Keratinocyte (primary cell): ENCODE measurements at regions not wholly inside any gene's neighbourhood (a gene's known extent, or its start where the extent isn't known, plus 50 kb on each side); places are given as distances from the start of the nearest gene placed in this dataset.

ENCODE experiments used
- DNase-seq: peaks from one replicate; pipeline ENCODE4 v3.0.0-alpha.2; 2011; ENCODE audit warnings: low read depth, missing footprints, low spot score
- FAIRE-seq: peaks from 2 replicates; lab custom pipeline; 2011; peaks lifted over from hg19 to GRCh38; lab: Jason Lieb, UNC
- H2AFZ ChIP-seq: 2 replicates; pipeline ENCODE4 v1.6.0; 2012; ENCODE audit warnings: low read length, control low read depth, inconsistent platforms; ENCODE audit not compliant: control insufficient read depth
- H3K27ac ChIP-seq: 2 replicates; pipeline ENCODE4 v1.5.1; 2011; ENCODE audit warnings: low read length; ENCODE audit not compliant: control insufficient read depth, insufficient read depth
- H3K27me3 ChIP-seq: 3 replicates; pipeline ENCODE4 v1.6.0; 2011; ENCODE audit warnings: low read length; ENCODE audit not compliant: control insufficient read depth, insufficient read depth; ENCODE audit errors: extremely low read depth
- H3K36me3 ChIP-seq, 2 experiments: 2 replicates in 1 of 2; 3 replicates in 1 of 2; pipeline ENCODE4 v1.5.1; 2011; ENCODE audit warnings: low read length in 2 of 2, mild to moderate bottlenecking in 1 of 2; ENCODE audit not compliant: control insufficient read depth in 2 of 2, insufficient read depth in 2 of 2; ENCODE audit errors: extremely low read depth in 1 of 2
- H3K4me1 ChIP-seq: 3 replicates; pipeline ENCODE4 v1.5.1; 2011; ENCODE audit warnings: low read length; ENCODE audit not compliant: control insufficient read depth, insufficient read depth; ENCODE audit errors: extremely low read depth
- H3K4me2 ChIP-seq: 3 replicates; pipeline ENCODE4 v1.6.0; 2011; ENCODE audit warnings: low read depth, low read length; ENCODE audit not compliant: control insufficient read depth, insufficient read depth; ENCODE audit errors: extremely low read depth
- H3K4me3 ChIP-seq, 3 experiments: fragments of 200-600 bp in 1 of 3; sonication (generic) in 1 of 3; 2 replicates in 2 of 3; 3 replicates in 1 of 3; pipeline ENCODE4 v1.5.1; 2011 to 2016; ENCODE audit warnings: low read length in 3 of 3, mild to moderate bottlenecking in 3 of 3, control low read depth in 2 of 3, inconsistent platforms in 1 of 3, low read depth in 1 of 3, mixed read lengths in 1 of 3, mixed run types in 1 of 3, moderate library complexity in 1 of 3; ENCODE audit not compliant: control insufficient read depth in 2 of 3, insufficient read depth in 2 of 3; ENCODE audit errors: extremely low read depth in 1 of 3
- H3K79me2 ChIP-seq: 2 replicates; pipeline ENCODE4 v1.6.0; 2012; ENCODE audit warnings: low read length; ENCODE audit not compliant: control insufficient read depth, insufficient read depth
- H3K9ac ChIP-seq: 3 replicates; pipeline ENCODE4 v1.6.0; 2011; ENCODE audit warnings: low read length; ENCODE audit not compliant: control insufficient read depth, insufficient read depth; ENCODE audit errors: extremely low read depth
- H3K9me1 ChIP-seq: 3 replicates; pipeline ENCODE4 v1.6.0; 2011; ENCODE audit warnings: low read length; ENCODE audit not compliant: control insufficient read depth, insufficient read depth; ENCODE audit errors: extremely low read depth
- H3K9me3 ChIP-seq: 2 replicates; pipeline ENCODE4 v1.5.1; 2012; ENCODE audit warnings: low read depth, low read length; ENCODE audit not compliant: control insufficient read depth
- H4K20me1 ChIP-seq: 3 replicates; pipeline ENCODE4 v1.6.0; 2011; ENCODE audit warnings: low read length; ENCODE audit not compliant: control insufficient read depth, insufficient read depth; ENCODE audit errors: extremely low read depth
- EZH2 ChIP-seq: IDR thresholded peaks from one replicate; pipeline ENCODE4 v1.6.1; 2012; ENCODE audit warnings: inconsistent platforms, mild to moderate bottlenecking, low read length, moderate library complexity
- dilution Hi-C: fragments of 300-500 bp; cut with MboI; formaldehyde crosslinking; loops from one replicate; pipeline ENCODE4 v1.7.0; 2020; ENCODE audit warnings: low sequenced_read_pairs; ENCODE audit not compliant: extremely low pct_ligation_motif_present
- TF ChIP-seq, protein P1 (sequence below), 3 experiments: IDR thresholded peaks in 1 of 3; conservative IDR thresholded peaks in 1 of 3; optimal IDR thresholded peaks in 1 of 3; 2 replicates in 2 of 3; 3 replicates in 1 of 3; pipeline versions ENCODE3 to v1.5.1; 2011; ENCODE audit warnings: low read length in 3 of 3, mild to moderate bottlenecking in 3 of 3, moderate library complexity in 2 of 3, control low read depth in 1 of 3, inconsistent platforms in 1 of 3; ENCODE audit not compliant: insufficient read depth in 2 of 3; ENCODE audit errors: extremely low read depth in 1 of 3

GRCh38 chr14:71725922-71726579 lies 206.2 kb upstream of the RGS6 start:
- Histone ChIP-seq H3K4me1 (peaks cover 26% of the 10 kb centered on the region), H3K9me3 (no peaks in the 10 kb centered on the region), H2AFZ (no peak overlapping the region), H3K27me3 (no peaks in the 10 kb centered on the region), H3K27ac (no peak overlapping the region), H3K9me1 (no peaks in the 10 kb centered on the region), H3K79me2 (no peaks in the 10 kb centered on the region), H3K4me3 (no peak overlapping the region), H3K4me2 (no peak overlapping the region), H4K20me1 (no peaks in the 10 kb centered on the region), H3K9ac (no peak overlapping the region), H3K36me3 (peaks cover 4 to 23% of the 10 kb centered on the region in 2 experiments)
- FAIRE-seq (no peak), DNase-seq (no peak)
- dilution Hi-C loops = no loop called here
- TF ChIP-seq, protein P1, sequence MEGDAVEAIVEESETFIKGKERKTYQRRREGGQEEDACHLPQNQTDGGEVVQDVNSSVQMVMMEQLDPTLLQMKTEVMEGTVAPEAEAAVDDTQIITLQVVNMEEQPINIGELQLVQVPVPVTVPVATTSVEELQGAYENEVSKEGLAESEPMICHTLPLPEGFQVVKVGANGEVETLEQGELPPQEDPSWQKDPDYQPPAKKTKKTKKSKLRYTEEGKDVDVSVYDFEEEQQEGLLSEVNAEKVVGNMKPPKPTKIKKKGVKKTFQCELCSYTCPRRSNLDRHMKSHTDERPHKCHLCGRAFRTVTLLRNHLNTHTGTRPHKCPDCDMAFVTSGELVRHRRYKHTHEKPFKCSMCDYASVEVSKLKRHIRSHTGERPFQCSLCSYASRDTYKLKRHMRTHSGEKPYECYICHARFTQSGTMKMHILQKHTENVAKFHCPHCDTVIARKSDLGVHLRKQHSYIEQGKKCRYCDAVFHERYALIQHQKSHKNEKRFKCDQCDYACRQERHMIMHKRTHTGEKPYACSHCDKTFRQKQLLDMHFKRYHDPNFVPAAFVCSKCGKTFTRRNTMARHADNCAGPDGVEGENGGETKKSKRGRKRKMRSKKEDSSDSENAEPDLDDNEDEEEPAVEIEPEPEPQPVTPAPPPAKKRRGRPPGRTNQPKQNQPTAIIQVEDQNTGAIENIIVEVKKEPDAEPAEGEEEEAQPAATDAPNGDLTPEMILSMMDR (optimal IDR thresholded peaks at IDR 0.05 in 1 of 3, IDR thresholded peaks at IDR 0.05 in 1 of 3, conservative IDR thresholded peaks at IDR 0.05 in 1 of 3; ENCODE audit: extremely low read depth in 1 of 3, insufficient read depth in 2 of 3, low read length in 3 of 3) = no peak
- TF ChIP-seq EZH2 = no peak

DNA sequence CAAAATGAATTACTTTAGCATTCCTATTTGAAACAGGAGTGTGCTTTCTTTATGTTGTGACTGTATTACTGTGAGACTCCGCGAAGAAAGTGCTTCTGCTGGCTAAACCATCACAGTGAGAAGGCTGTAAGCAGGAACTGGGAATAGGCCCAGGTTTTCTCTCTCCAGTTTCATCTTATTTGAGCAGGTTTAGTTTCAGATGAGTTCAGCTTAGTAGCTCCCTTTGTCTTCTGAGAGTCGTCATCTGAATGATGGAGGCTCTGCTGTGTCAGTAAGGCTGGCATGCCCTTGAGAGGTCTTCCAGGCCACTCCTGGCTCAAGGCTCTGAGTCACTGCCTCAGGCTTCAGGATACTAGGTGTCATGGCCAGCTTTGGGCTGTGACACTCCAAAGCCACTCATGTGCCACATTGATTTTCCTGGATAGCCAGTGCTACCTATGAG lies 205.6 kb upstream of the RGS6 start:
- TF ChIP-seq, protein P1 (optimal IDR thresholded peaks at IDR 0.05 in 1 of 3, IDR thresholded peaks at IDR 0.05 in 1 of 3, conservative IDR thresholded peaks at IDR 0.05 in 1 of 3; ENCODE audit: extremely low read depth in 1 of 3, insufficient read depth in 2 of 3, low read length in 3 of 3) = no peak
- TF ChIP-seq EZH2 = no peak
- Histone ChIP-seq H3K9me3 (no peaks in the 10 kb centered on the region), H3K27me3 (no peaks in the 10 kb centered on the region), H3K79me2 (no peaks in the 10 kb centered on the region), H3K4me3 (no peak overlapping the region), H3K4me1 (peaks cover 26% of the 10 kb centered on the region), H2AFZ (no peak overlapping the region), H3K4me2 (no peak overlapping the region), H3K27ac (no peak overlapping the region), H3K9me1 (no peaks in the 10 kb centered on the region), H3K36me3 (peaks cover 4 to 28% of the 10 kb centered on the region in 2 experiments), H4K20me1 (no peaks in the 10 kb centered on the region), H3K9ac (no peak overlapping the region)
- dilution Hi-C loops = no loop called here
- DNase-seq (no peak), FAIRE-seq (no peak)
